Heart right ventricle (tissue), 16 donors: ENCODE measurements at regions not wholly inside any gene's neighbourhood (a gene's known extent, or its start where the extent isn't known, plus 50 kb on each side); places are given as distances from the start of the nearest gene placed in this dataset.

Source experiments
- ATAC-seq, 8 donors: fragments of 200-7000 bp; cut with Tn5 transposase; one replicate each; pipeline ENCODE4 v1.9.1; 2020; ENCODE audit warnings: mild to moderate bottlenecking in 8 of 8, moderate library complexity in 8 of 8, moderate number of reproducible peaks in 1 of 8
- DNase-seq, 2 donors: peaks; one replicate each; pipeline ENCODE4 v3.0.0-alpha.2; 2020
- H3K27ac ChIP-seq, 10 donors: fragments of 200-600 bp; sonication (generic) in 2 of 10; one replicate each; pipeline versions ENCODE4 v1.5.0 to v1.8.0; 2020 to 2022; ENCODE audit warnings: mild to moderate bottlenecking in 3 of 10
- H3K27me3 ChIP-seq, 7 donors: fragments of 200-600 bp; one replicate each; pipeline ENCODE4 v1.8.0; 2021 to 2022; ENCODE audit warnings: mild to moderate bottlenecking in 2 of 7
- H3K36me3 ChIP-seq, 9 donors: fragments of 200-600 bp; sonication (generic) in 1 of 9; one replicate each; pipeline versions ENCODE4 v1.5.0 to v1.8.0; 2020 to 2022; ENCODE audit warnings: mild to moderate bottlenecking in 2 of 9
- H3K4me1 ChIP-seq, 9 donors: fragments of 200-600 bp; sonication (generic) in 1 of 9; one replicate each; pipeline versions ENCODE4 v1.5.0 to v1.8.0; 2020 to 2022; ENCODE audit warnings: mild to moderate bottlenecking in 4 of 9
- H3K4me3 ChIP-seq, 10 donors: fragments of 200-600 bp; sonication (generic) in 2 of 10; one replicate each; pipeline versions ENCODE4 v1.5.0 to v1.8.0; 2020 to 2022; ENCODE audit warnings: mild to moderate bottlenecking in 7 of 10, moderate library complexity in 2 of 10
- H3K9me3 ChIP-seq, 11 donors: fragments of 200-600 bp in 10 of 11; sonication (generic) in 2 of 11; one replicate each; pipeline versions ENCODE4 v1.5.0 to v1.8.0; 2013 to 2022; ENCODE audit warnings: mild to moderate bottlenecking in 2 of 11, control low read depth in 1 of 11, moderate library complexity in 1 of 11
- CTCF ChIP-seq, 9 donors: fragments of 200-600 bp; sonication (generic) in 2 of 9; IDR thresholded peaks; one replicate each; pipeline versions ENCODE4 v1.5.0 to v1.8.0; 2021 to 2022; ENCODE audit warnings: antibody characterized with exemption in 9 of 9, mild to moderate bottlenecking in 5 of 9, moderate library complexity in 1 of 9
- WGBS, 2 donors: extraction: QIAGEN DNeasy Blood & Tissue Kit; methylation state at CpG; one replicate each; pipeline ENCODE4 v1.1.7; 2013; ENCODE audit warnings: inconsistent platforms in 1 of 2; 5-methylcytosine and 5-hydroxymethylcytosine counted together
- intact Hi-C, 10 donors: fragments of 100-400 bp; cut with DNase I; formaldehyde crosslinking; loops; one replicate each; pipeline versions ENCODE4 v1.11.1 to v1.14.2; 2022
- donor health status: Arrhythmogenic right ventricular cardiomyopathy.
- donor health status: ischemic (EF 13 %, LVEDD 7.1; RV severe dilation, severe dysfunction).
- donor health status: healthy with polysubstance abuse.
- donor health status: DM: no; HTN: yes; CAD: no.
- donor health status: DM: no; HTN: no; CAD: no.
- donor health status: ischemic (EF 25% LVEDD 6.9; RV normal size, moderate dysfunction).
- donor health status: ischemic (EF 25% LVEDD 5.7; RV mildly dilated, moderate dysfunction).
- donor health status: healthy.
- donor health status: DM: yes; HTN: yes; CAD: no.
- donor health status: Ischemic cardiomyopathy.
- donor health status: ischemic (EF 35%, LVEDD 5.7; RV mildly dilated, moderate dysfunction).
- donor health status: nonischemic (EF 11% LVEDD 7.7; RV severe dilation, severe dysfunction).
- donor health status: DM: yes; HTN: yes; CAD: no.
- donor health status: PGD.
- donor health status: ischemic (EF 29% LVEDD 5.4; RV normal size, mild dysfunction).
- donor health status: nonischemic (EF 23%, LVEDD 6.1; RV moderate dilation, normal function).

- DNase-seq (no peak), ATAC-seq (no peak)
- Histone ChIP-seq H3K9me3 (peaks cover 0 to 10% (median 0%) of the 10 kb centered on the region in 11 donors), H3K36me3 (no peaks in the 10 kb centered on the region), H3K4me3 (no peak overlapping the region), H3K27me3 (no peaks in the 10 kb centered on the region), H3K4me1 (no peaks in the 10 kb centered on the region), H3K27ac (no peak overlapping the region)
- intact Hi-C loops, result no loop called here
- WGBS, 2 donors, result 73 to 77% methylated on average over 2 of the region's 2 CpGs
- no peak for TF ChIP-seq CTCF (IDR thresholded peaks at IDR 0.05)
Observed at GRCh38 chr2:79414690-79415089, 98.2 kb upstream of the CTNNA2 start.

- ATAC-seq (no peak), DNase-seq (no peak)
- 73 to 77% methylated on average over 1 of the region's 1 CpG for WGBS, 2 donors
- Histone ChIP-seq H3K4me3 (no peak overlapping the region), H3K36me3 (no peaks in the 10 kb centered on the region), H3K4me1 (no peaks in the 10 kb centered on the region), H3K27ac (no peak overlapping the region), H3K9me3 (peaks cover 0 to 2% (median 0%) of the 10 kb centered on the region in 11 donors), H3K27me3 (no peaks in the 10 kb centered on the region)
- no peak for TF ChIP-seq CTCF (IDR thresholded peaks at IDR 0.05)
- intact Hi-C loops, result no loop called here
Observed at GRCh38 chr2:79394485-79394859, 118.4 kb upstream of the CTNNA2 start.

GRCh38 chr2:79393806-79394484 is 118.9 kb upstream of the CTNNA2 start:
- peaks cover 0 to 2% (median 0%) of the 10 kb centered on the region in 11 donors for H3K9me3 ChIP-seq
- WGBS, 2 donors, result 14 to 17% methylated on average over 9 of the region's 9 CpGs
- no peaks in the 10 kb centered on the region for H3K27me3 ChIP-seq
- H3K36me3 ChIP-seq, result no peaks in the 10 kb centered on the region
- TF ChIP-seq CTCF (IDR thresholded peaks at IDR 0.05), result no peak
- intact Hi-C loops, result loop anchor here in 1 of 10 donors (2.0 kb wide), 1 partner anchor 27 kb away; no protein-coding TSS in a partner anchor
- H3K27ac ChIP-seq, result no peak overlapping the region
- peak in 4 of 8 donors; percentile 33 to 87 (median 51) for ATAC-seq
- no peak overlapping the region for H3K4me3 ChIP-seq
- peak; percentile 4 to 7 for DNase-seq
- no peaks in the 10 kb centered on the region for H3K4me1 ChIP-seq

- no peak overlapping the region for H3K4me3 ChIP-seq
- H3K4me1 ChIP-seq, result no peaks in the 10 kb centered on the region
- H3K27me3 ChIP-seq, result no peaks in the 10 kb centered on the region
- WGBS, 2 donors, result 60 to 63% methylated on average over 5 of the region's 5 CpGs
- DNase-seq (no peak), ATAC-seq (no peak)
- intact Hi-C loops, result loop anchor here in 1 of 10 donors (2.0 kb wide), 1 partner anchor 26 kb away; no protein-coding TSS in a partner anchor
- H3K27ac ChIP-seq, result no peak overlapping the region
- no peaks in the 10 kb centered on the region for H3K36me3 ChIP-seq
- peaks cover 0 to 2% (median 0%) of the 10 kb centered on the region in 11 donors for H3K9me3 ChIP-seq
- no peak for TF ChIP-seq CTCF (IDR thresholded peaks at IDR 0.05)
Observed at GRCh38 chr2:79393107-79393685, 119.7 kb upstream of the CTNNA2 start.
